ENCODE measurements at regions not wholly inside any gene's neighbourhood (a gene's known extent, or its start where the extent isn't known, plus 50 kb on each side); places are given as distances from the start of the nearest gene placed in this dataset.

DNA sequence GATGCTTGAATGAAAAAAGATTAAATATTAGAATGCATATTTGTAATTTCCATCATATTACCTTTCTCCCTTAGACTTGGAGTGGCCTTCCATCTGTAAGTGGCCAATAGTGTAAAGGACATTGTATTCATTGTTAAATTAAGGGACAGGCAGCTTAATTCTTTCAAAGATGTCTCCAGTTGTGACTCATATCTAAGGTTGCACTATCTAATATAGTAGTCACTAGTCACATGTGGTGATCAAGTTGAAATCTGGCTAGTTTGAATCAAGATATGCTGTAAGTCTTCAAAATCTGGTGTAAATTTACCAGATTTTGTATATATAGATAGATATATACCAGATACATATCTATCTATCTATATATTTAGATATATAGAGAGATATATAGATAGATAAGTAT is 52.4 kb upstream of the AGPS start:
- TF ChIP-seq KLF16 (tag by site-specific recombination; IDR thresholded peaks at IDR 0.05) (no peak), ZNF24 (tag by site-specific recombination; IDR thresholded peaks at IDR 0.05) (no peak), ZNF324 (tag by site-specific recombination; IDR thresholded peaks at IDR 0.05) (no peak), ZNF138 (tag by site-specific recombination; IDR thresholded peaks at IDR 0.05; ENCODE audit: borderline replicate concordance) (no peak)
- TF ChIP-seq, protein P1, sequence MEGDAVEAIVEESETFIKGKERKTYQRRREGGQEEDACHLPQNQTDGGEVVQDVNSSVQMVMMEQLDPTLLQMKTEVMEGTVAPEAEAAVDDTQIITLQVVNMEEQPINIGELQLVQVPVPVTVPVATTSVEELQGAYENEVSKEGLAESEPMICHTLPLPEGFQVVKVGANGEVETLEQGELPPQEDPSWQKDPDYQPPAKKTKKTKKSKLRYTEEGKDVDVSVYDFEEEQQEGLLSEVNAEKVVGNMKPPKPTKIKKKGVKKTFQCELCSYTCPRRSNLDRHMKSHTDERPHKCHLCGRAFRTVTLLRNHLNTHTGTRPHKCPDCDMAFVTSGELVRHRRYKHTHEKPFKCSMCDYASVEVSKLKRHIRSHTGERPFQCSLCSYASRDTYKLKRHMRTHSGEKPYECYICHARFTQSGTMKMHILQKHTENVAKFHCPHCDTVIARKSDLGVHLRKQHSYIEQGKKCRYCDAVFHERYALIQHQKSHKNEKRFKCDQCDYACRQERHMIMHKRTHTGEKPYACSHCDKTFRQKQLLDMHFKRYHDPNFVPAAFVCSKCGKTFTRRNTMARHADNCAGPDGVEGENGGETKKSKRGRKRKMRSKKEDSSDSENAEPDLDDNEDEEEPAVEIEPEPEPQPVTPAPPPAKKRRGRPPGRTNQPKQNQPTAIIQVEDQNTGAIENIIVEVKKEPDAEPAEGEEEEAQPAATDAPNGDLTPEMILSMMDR (tag by site-specific recombination; IDR thresholded peaks at IDR 0.05): no peak
